B cell (primary cell): ENCODE measurements at regions not wholly inside any gene's neighbourhood (a gene's known extent, or its start where the extent isn't known, plus 50 kb on each side); places are given as distances from the start of the nearest gene placed in this dataset.

ENCODE experiments used
- ATAC-seq: fragments of 200-7000 bp; cut with Tn5 transposase; one replicate; pipeline ENCODE4 v1.10.0; 2021; ENCODE audit warnings: low read depth, mild to moderate bottlenecking, moderate number of reproducible peaks, moderate library complexity
- CTCF ChIA-PET: fragments of 350-600 bp; sonication (Branson Sonifier 250); formaldehyde crosslinking; loops from one replicate; lab custom pipeline; 2021; ENCODE audit warnings: antibody characterized with exemption, inconsistent platforms; lab: Charles Lee
- POLR2A ChIA-PET: fragments of 350-600 bp; sonication (Branson Sonifier 250); formaldehyde crosslinking; loops from one replicate; lab custom pipeline; 2021; ENCODE audit warnings: antibody characterized with exemption; lab: Charles Lee
- DNase-seq: peaks from one replicate; pipeline ENCODE4 v3.0.0; 2013
- H2AFZ ChIP-seq: 2 replicates; pipeline ENCODE4 v1.6.1; 2012; ENCODE audit warnings: mild to moderate bottlenecking, low read depth, low read length; ENCODE audit not compliant: insufficient read depth, poor library complexity, severe bottlenecking
- H3K27ac ChIP-seq, 2 donors: 1 replicate in 1 of 2; 2 replicates in 1 of 2; pipeline ENCODE4 v1.5.1; 2012 to 2013; ENCODE audit warnings: low read length in 2 of 2, mild to moderate bottlenecking in 2 of 2, moderate library complexity in 1 of 2
- H3K27me3 ChIP-seq, 4 experiments: fragments of 200-600 bp in 1 of 4; sonication (generic) in 1 of 4; replicated peaks in 1 of 4; 1 replicate in 2 of 4; 2 replicates in 2 of 4; pipeline versions ENCODE4 v1.6.1 to v1.7.0; 2013 to 2016; ENCODE audit warnings: low read length in 3 of 4, mild to moderate bottlenecking in 2 of 4, mixed read lengths in 1 of 4, moderate library complexity in 1 of 4; ENCODE audit not compliant: insufficient read depth in 4 of 4, control insufficient read depth in 3 of 4; ENCODE audit errors: control extremely low read depth in 1 of 4
- H3K36me3 ChIP-seq, 2 experiments: replicated peaks in 1 of 2; 1 replicate in 1 of 2; 2 replicates in 1 of 2; pipeline versions ENCODE4 v1.6.1 to v1.7.1; 2013; ENCODE audit warnings: low read length in 1 of 2; ENCODE audit not compliant: insufficient read depth in 2 of 2, control insufficient read depth in 1 of 2; ENCODE audit errors: control extremely low read depth in 1 of 2, extremely low read depth in 1 of 2
- H3K4me1 ChIP-seq, 2 donors: fragments of 200-600 bp in 1 of 2; sonication (generic) in 1 of 2; 1 replicate in 1 of 2; 2 replicates in 1 of 2; pipeline versions ENCODE4 v1.5.1 to v1.6.1; 2013 to 2017; ENCODE audit warnings: low read length in 2 of 2; ENCODE audit not compliant: control insufficient read depth in 2 of 2, insufficient read depth in 2 of 2
- H3K4me2 ChIP-seq: replicated peaks from 2 replicates; pipeline ENCODE3; 2012; ENCODE audit warnings: mild to moderate bottlenecking, low read depth, low read length; ENCODE audit not compliant: poor library complexity, severe bottlenecking
- H3K4me3 ChIP-seq, 5 experiments: fragments of 200-600 bp in 1 of 5; sonication (generic) in 1 of 5; 1 replicate in 3 of 5; 2 replicates in 2 of 5; pipeline versions ENCODE4 v1.5.1 to v1.7.0; 2011 to 2016; ENCODE audit warnings: low read length in 4 of 5, mild to moderate bottlenecking in 4 of 5, low read depth in 2 of 5, control low read depth in 1 of 5, moderate library complexity in 1 of 5; ENCODE audit not compliant: insufficient read depth in 1 of 5; ENCODE audit errors: control extremely low read depth in 1 of 5, extremely low read depth in 1 of 5
- H3K79me2 ChIP-seq: fragments of 200-600 bp; sonication (generic); one replicate; pipeline ENCODE4 v1.6.0; 2016; ENCODE audit warnings: low read length; ENCODE audit not compliant: control insufficient read depth, insufficient read depth
- H3K9ac ChIP-seq: fragments of 200-600 bp; sonication (generic); 2 replicates; pipeline ENCODE4 v1.6.1; 2017; ENCODE audit warnings: mild to moderate bottlenecking, low read length, moderate library complexity
- H3K9me3 ChIP-seq, 3 donors: one replicate each; pipeline versions ENCODE4 v1.6.1 to v1.7.1; 2013; ENCODE audit warnings: low read length in 2 of 3; ENCODE audit not compliant: control insufficient read depth in 2 of 3, insufficient read depth in 1 of 3; ENCODE audit errors: control extremely low read depth in 1 of 3
- H4K20me1 ChIP-seq: 2 replicates; pipeline ENCODE4 v1.6.0; 2012; ENCODE audit warnings: mild to moderate bottlenecking, low read length; ENCODE audit not compliant: insufficient read depth, control insufficient read depth, poor library complexity, severe bottlenecking
- H3K27ac Mint-ChIP-seq: one replicate; pipeline ENCODE4 v1.8.0; 2021; ENCODE audit warnings: mixed read lengths
- H3K27me3 Mint-ChIP-seq: one replicate; pipeline ENCODE4 v1.8.0; 2021; ENCODE audit warnings: mixed read lengths
- H3K4me1 Mint-ChIP-seq: one replicate; pipeline ENCODE4 v1.8.0; 2021; ENCODE audit warnings: mixed read lengths
- H3K4me3 Mint-ChIP-seq: one replicate; pipeline ENCODE4 v1.8.0; 2021; ENCODE audit warnings: mixed read lengths
- H3K9me3 Mint-ChIP-seq: one replicate; pipeline ENCODE4 v1.8.0; 2022; ENCODE audit warnings: mixed read lengths; ENCODE audit not compliant: insufficient read depth
- EZH2 ChIP-seq: IDR thresholded peaks from 2 replicates; pipeline ENCODE4 v1.6.1; 2012; ENCODE audit warnings: borderline replicate concordance, low read depth, mild to moderate bottlenecking, moderate library complexity, low read length; ENCODE audit not compliant: insufficient read depth, poor library complexity, severe bottlenecking
- WGBS: methylation state at CpG from one replicate; pipeline ENCODE4 v1.1.5; 2013; ENCODE audit warnings: missing lambda C conversion rate; ENCODE audit not compliant: insufficient coverage; 5-methylcytosine and 5-hydroxymethylcytosine counted together
- intact Hi-C: fragments of 100-400 bp; cut with micrococcal nuclease; formaldehyde crosslinking; loops from one replicate; pipeline ENCODE4 v1.10.0; 2022
- TF ChIP-seq, protein P1 (sequence below): fragments of 200-600 bp; IDR thresholded peaks from one replicate; pipeline ENCODE4 v1.8.0; 2022; ENCODE audit warnings: antibody characterized with exemption, mild to moderate bottlenecking

DNA sequence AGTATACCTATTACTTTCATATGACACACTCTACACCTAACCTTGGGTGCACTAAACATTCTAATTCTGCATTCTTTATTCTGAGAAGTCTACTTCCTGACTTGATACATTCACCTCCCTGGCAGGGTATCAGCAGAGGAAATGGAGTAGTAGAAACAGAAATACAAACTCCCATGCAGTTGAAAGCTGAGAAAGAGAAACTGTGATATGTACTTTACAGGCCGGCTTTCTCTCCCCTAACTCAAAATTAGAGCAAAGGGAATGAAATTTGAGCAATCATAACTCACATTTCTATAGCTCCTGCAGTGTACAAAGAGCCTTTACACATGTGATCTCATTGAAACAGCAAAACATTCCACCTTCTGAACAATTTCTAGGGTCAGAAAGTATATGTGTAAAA lies 135.5 kb upstream of the COL8A1 start:
- ChIA-PET CTCF (no interaction called here), POLR2A (no interaction called here)
- Mint-ChIP-seq H3K4me3 (no peak overlapping the region), H3K4me1 (peaks cover 3% of the 10 kb centered on the region), H3K27me3 (no peaks in the 10 kb centered on the region), H3K27ac (no peak overlapping the region), H3K9me3 (no peaks in the 10 kb centered on the region)
- no peak overlapping the region for H2AFZ ChIP-seq
- TF ChIP-seq, protein P1, sequence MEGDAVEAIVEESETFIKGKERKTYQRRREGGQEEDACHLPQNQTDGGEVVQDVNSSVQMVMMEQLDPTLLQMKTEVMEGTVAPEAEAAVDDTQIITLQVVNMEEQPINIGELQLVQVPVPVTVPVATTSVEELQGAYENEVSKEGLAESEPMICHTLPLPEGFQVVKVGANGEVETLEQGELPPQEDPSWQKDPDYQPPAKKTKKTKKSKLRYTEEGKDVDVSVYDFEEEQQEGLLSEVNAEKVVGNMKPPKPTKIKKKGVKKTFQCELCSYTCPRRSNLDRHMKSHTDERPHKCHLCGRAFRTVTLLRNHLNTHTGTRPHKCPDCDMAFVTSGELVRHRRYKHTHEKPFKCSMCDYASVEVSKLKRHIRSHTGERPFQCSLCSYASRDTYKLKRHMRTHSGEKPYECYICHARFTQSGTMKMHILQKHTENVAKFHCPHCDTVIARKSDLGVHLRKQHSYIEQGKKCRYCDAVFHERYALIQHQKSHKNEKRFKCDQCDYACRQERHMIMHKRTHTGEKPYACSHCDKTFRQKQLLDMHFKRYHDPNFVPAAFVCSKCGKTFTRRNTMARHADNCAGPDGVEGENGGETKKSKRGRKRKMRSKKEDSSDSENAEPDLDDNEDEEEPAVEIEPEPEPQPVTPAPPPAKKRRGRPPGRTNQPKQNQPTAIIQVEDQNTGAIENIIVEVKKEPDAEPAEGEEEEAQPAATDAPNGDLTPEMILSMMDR: no peak
- no peak for TF ChIP-seq EZH2
- no peaks in the 10 kb centered on the region for H3K9me3 ChIP-seq
- no peaks in the 10 kb centered on the region for H3K27me3 ChIP-seq
- intact Hi-C loops: no loop called here
- no peak for DNase-seq
- H4K20me1 ChIP-seq: no peaks in the 10 kb centered on the region
- no peaks in the 10 kb centered on the region for H3K4me1 ChIP-seq
- H3K4me2 ChIP-seq: no peak overlapping the region
- no peak overlapping the region for H3K27ac ChIP-seq
- WGBS: no CpG with 5 or more reads among the region's 1 CpG
- H3K4me3 ChIP-seq: no peak overlapping the region
- H3K36me3 ChIP-seq: no peaks in the 10 kb centered on the region
- H3K9ac ChIP-seq: no peak overlapping the region
- H3K79me2 ChIP-seq: no peaks in the 10 kb centered on the region
- ATAC-seq: no peak

DNA sequence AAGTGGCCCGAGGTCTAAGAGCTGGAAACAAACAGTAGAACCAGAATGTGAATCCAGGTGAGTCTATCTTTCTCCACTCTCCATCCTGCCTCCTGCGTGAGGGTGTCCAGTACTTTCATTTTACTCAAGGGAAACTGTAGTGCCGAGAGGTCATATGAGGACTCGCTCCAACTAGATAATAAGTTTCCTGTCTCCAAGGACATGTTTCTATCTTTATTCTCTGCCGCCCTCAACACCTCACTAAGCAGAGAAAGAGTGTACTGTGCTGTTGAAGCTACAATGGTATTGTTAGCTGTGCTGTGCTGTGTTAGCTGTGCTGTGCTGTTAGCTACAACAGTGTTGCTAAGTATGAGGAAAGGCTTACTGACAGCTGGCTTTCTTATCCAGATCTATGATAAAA lies 137.9 kb upstream of the COL8A1 start:
- Histone ChIP-seq H3K36me3 (no peaks in the 10 kb centered on the region), H2AFZ (no peak overlapping the region), H3K4me1 (no peaks in the 10 kb centered on the region), H3K4me2 (no peak overlapping the region), H3K27me3 (no peaks in the 10 kb centered on the region), H3K79me2 (no peaks in the 10 kb centered on the region), H3K9me3 (no peaks in the 10 kb centered on the region), H3K27ac (no peak overlapping the region), H3K4me3 (no peak overlapping the region), H3K9ac (no peak overlapping the region), H4K20me1 (no peaks in the 10 kb centered on the region)
- ChIA-PET CTCF (no interaction called here), POLR2A (no interaction called here)
- intact Hi-C loops: no loop called here
- 94% methylated on average over 3 of the region's 5 CpGs for WGBS
- Mint-ChIP-seq H3K27ac (no peak overlapping the region), H3K27me3 (no peaks in the 10 kb centered on the region), H3K9me3 (no peaks in the 10 kb centered on the region), H3K4me1 (no peaks in the 10 kb centered on the region), H3K4me3 (no peak overlapping the region)
- ATAC-seq (no peak), DNase-seq (no peak)
- TF ChIP-seq, protein P1: no peak
- no peak for TF ChIP-seq EZH2
